Panc1 (cell line): ENCODE measurements at regions not wholly inside any gene's neighbourhood (a gene's known extent, or its start where the extent isn't known, plus 50 kb on each side); places are given as distances from the start of the nearest gene placed in this dataset.

Experiments
- ATAC-seq: fragments of 200-7000 bp; cut with Tn5 transposase; 2 replicates; pipeline ENCODE4 v1.9.1; 2020; ENCODE audit warnings: mild to moderate bottlenecking, moderate library complexity
- BruUV-seq: library from RNA; stranded (reverse); fragments of 400-500 nt; replicated peaks from 2 replicates; lab custom pipeline; 2021; lab: Mats Ljungman, UMichigan
- CTCF ChIA-PET: fragments of 300-600 bp; sonication (Branson Sonifier 250); formaldehyde crosslinking; loops from one replicate; lab custom pipeline; 2022; ENCODE audit warnings: antibody characterized with exemption; lab: Charles Lee
- POLR2A ChIA-PET: fragments of 300-600 bp; sonication (Branson Sonifier 250); formaldehyde crosslinking; loops from one replicate; lab custom pipeline; 2022; ENCODE audit warnings: antibody characterized with exemption; lab: Charles Lee
- DNase-seq: peaks from one replicate; pipeline ENCODE4 v3.0.0-alpha.2; 2010; ENCODE audit warnings: low read depth, low spot score
- H3K27ac ChIP-seq: 2 replicates; pipeline ENCODE4 v1.5.1; 2011; ENCODE audit warnings: mild to moderate bottlenecking, low read length, inconsistent platforms
- H3K27me3 ChIP-seq: fragments of 200-500 bp; sonication (Bioruptor generic); 2 replicates; pipeline ENCODE4 v1.6.0; 2014; ENCODE audit warnings: low read length, inconsistent platforms; ENCODE audit not compliant: control insufficient read depth, insufficient read depth
- H3K36me3 ChIP-seq: fragments of 200-500 bp; sonication (Bioruptor generic); 2 replicates; pipeline ENCODE4 v1.5.1; 2014; ENCODE audit warnings: inconsistent platforms, mild to moderate bottlenecking, low read length, moderate library complexity; ENCODE audit not compliant: control insufficient read depth, insufficient read depth
- H3K4me1 ChIP-seq: 2 replicates; pipeline ENCODE4 v1.5.1; 2011; ENCODE audit warnings: inconsistent platforms, mild to moderate bottlenecking, low read length, moderate library complexity; ENCODE audit not compliant: control insufficient read depth, insufficient read depth
- H3K4me3 ChIP-seq, 2 experiments: 2 replicates each; pipeline ENCODE4 v1.5.1; 2011 to 2012; ENCODE audit warnings: low read depth in 2 of 2, low read length in 2 of 2, mild to moderate bottlenecking in 2 of 2, inconsistent platforms in 1 of 2, moderate library complexity in 1 of 2
- H3K9me3 ChIP-seq: fragments of 200-500 bp; sonication (Bioruptor generic); 2 replicates; pipeline ENCODE4 v1.5.1; 2014; ENCODE audit warnings: low read depth, mild to moderate bottlenecking, inconsistent platforms, low read length, moderate library complexity; ENCODE audit not compliant: control insufficient read depth, insufficient read depth
- POLR2AphosphoS5 ChIP-seq: IDR thresholded peaks from 2 replicates; pipeline ENCODE4 v1.6.1; 2012; ENCODE audit warnings: mild to moderate bottlenecking, low read depth, low read length, moderate library complexity
- SIN3A ChIP-seq: IDR thresholded peaks from 2 replicates; pipeline ENCODE4 v1.6.1; 2012; ENCODE audit warnings: low read depth, mild to moderate bottlenecking, low read length, moderate library complexity, borderline replicate concordance; ENCODE audit not compliant: insufficient read depth
- TCF7L2 ChIP-seq: IDR thresholded peaks from 2 replicates; pipeline ENCODE4 v1.6.1; 2011; ENCODE audit warnings: mild to moderate bottlenecking, low read depth, low read length, inconsistent platforms
- in situ Hi-C: cut with HindIII; loops from 2 replicates; pipeline ENCODE4 v1.10.0; 2016; ENCODE audit warnings: low sequenced_read_pairs, low pct_unique_long_range_greater_than_20kb
- intact Hi-C: fragments of 100-400 bp; cut with micrococcal nuclease; formaldehyde crosslinking; loops from one replicate; pipeline ENCODE4 v1.10.0; 2022; ENCODE audit not compliant: unreplicated experiment
- TF ChIP-seq, protein P1 (sequence below), 2 experiments: IDR thresholded peaks; 2 replicates each; pipeline ENCODE4 v1.6.1; 2011 to 2012; ENCODE audit warnings: low read depth in 2 of 2, control low read depth in 1 of 2, low read length in 1 of 2, mild to moderate bottlenecking in 1 of 2, moderate library complexity in 1 of 2; ENCODE audit not compliant: insufficient read depth in 1 of 2
- TF ChIP-seq, protein P2 (sequence below): fragments of 450-650 bp; IDR thresholded peaks from 2 replicates; pipeline ENCODE4 v1.5.1; 2017; ENCODE audit warnings: mild to moderate bottlenecking

DNA sequence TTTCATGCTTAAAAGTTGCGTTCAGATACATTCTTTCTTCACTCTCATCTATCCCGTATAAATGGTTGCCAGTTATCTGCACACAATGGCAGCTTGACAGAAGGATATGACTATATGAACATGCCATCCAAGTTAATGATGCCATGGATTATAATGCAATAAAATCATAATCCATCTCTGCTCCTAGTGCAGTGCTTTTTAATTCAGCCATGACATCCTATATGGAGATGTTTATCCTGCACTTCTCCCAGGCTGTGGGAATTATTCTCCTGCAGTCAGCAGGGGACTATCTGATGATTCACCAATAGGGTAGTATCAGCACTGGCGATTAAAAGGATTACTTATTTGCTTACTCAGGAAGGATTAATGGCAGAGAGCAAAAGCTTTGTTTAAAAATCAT is 273.8 kb downstream of the SAMD5 start:
- ATAC-seq = no peak
- Histone ChIP-seq H3K36me3 (no peaks in the 10 kb centered on the region), H3K4me1 (no peaks in the 10 kb centered on the region), H3K27ac (no peak overlapping the region), H3K9me3 (no peaks in the 10 kb centered on the region), H3K27me3 (no peaks in the 10 kb centered on the region), H3K4me3 (no peak overlapping the region)
- no peak for DNase-seq
- CTCF ChIA-PET = no interaction called here
- intact Hi-C loops = no loop called here
- POLR2A ChIA-PET = no interaction called here
- no TSS peak for BruUV-seq
- in situ Hi-C loops = no loop called here
- TF ChIP-seq SIN3A = no peak
- TF ChIP-seq TCF7L2 = no peak
- TF ChIP-seq, protein P1, sequence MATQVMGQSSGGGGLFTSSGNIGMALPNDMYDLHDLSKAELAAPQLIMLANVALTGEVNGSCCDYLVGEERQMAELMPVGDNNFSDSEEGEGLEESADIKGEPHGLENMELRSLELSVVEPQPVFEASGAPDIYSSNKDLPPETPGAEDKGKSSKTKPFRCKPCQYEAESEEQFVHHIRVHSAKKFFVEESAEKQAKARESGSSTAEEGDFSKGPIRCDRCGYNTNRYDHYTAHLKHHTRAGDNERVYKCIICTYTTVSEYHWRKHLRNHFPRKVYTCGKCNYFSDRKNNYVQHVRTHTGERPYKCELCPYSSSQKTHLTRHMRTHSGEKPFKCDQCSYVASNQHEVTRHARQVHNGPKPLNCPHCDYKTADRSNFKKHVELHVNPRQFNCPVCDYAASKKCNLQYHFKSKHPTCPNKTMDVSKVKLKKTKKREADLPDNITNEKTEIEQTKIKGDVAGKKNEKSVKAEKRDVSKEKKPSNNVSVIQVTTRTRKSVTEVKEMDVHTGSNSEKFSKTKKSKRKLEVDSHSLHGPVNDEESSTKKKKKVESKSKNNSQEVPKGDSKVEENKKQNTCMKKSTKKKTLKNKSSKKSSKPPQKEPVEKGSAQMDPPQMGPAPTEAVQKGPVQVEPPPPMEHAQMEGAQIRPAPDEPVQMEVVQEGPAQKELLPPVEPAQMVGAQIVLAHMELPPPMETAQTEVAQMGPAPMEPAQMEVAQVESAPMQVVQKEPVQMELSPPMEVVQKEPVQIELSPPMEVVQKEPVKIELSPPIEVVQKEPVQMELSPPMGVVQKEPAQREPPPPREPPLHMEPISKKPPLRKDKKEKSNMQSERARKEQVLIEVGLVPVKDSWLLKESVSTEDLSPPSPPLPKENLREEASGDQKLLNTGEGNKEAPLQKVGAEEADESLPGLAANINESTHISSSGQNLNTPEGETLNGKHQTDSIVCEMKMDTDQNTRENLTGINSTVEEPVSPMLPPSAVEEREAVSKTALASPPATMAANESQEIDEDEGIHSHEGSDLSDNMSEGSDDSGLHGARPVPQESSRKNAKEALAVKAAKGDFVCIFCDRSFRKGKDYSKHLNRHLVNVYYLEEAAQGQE (IDR thresholded peaks at IDR 0.05; ENCODE audit: insufficient read depth in 1 of 2, low read depth in 2 of 2, low read length in 1 of 2) = no peak
- TF ChIP-seq, protein P2, sequence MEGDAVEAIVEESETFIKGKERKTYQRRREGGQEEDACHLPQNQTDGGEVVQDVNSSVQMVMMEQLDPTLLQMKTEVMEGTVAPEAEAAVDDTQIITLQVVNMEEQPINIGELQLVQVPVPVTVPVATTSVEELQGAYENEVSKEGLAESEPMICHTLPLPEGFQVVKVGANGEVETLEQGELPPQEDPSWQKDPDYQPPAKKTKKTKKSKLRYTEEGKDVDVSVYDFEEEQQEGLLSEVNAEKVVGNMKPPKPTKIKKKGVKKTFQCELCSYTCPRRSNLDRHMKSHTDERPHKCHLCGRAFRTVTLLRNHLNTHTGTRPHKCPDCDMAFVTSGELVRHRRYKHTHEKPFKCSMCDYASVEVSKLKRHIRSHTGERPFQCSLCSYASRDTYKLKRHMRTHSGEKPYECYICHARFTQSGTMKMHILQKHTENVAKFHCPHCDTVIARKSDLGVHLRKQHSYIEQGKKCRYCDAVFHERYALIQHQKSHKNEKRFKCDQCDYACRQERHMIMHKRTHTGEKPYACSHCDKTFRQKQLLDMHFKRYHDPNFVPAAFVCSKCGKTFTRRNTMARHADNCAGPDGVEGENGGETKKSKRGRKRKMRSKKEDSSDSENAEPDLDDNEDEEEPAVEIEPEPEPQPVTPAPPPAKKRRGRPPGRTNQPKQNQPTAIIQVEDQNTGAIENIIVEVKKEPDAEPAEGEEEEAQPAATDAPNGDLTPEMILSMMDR = no peak
- no peak for TF ChIP-seq POLR2AphosphoS5

- CTCF ChIA-PET = no interaction called here
- no peak overlapping the region for H3K4me3 ChIP-seq
- in situ Hi-C loops = no loop called here
- POLR2A ChIA-PET = no interaction called here
- ATAC-seq (no peak), DNase-seq (no peak)
- H3K9me3 ChIP-seq = no peaks in the 10 kb centered on the region
- no peaks in the 10 kb centered on the region for H3K36me3 ChIP-seq
- no TSS peak for BruUV-seq
- no peak overlapping the region for H3K27ac ChIP-seq
- H3K4me1 ChIP-seq = no peaks in the 10 kb centered on the region
- no peaks in the 10 kb centered on the region for H3K27me3 ChIP-seq
- TF ChIP-seq, protein P1 (IDR thresholded peaks at IDR 0.05; ENCODE audit: insufficient read depth in 1 of 2, low read depth in 2 of 2, low read length in 1 of 2) = no peak
- TF ChIP-seq SIN3A (no peak), TCF7L2 (no peak)
- intact Hi-C loops = no loop called here
Observed at GRCh38 chr6:147784371-147784770, 275.9 kb downstream of the SAMD5 start.
